SU-DHL-6 (cell line): ENCODE measurements at regions not wholly inside any gene's neighbourhood (a gene's known extent, or its start where the extent isn't known, plus 50 kb on each side); places are given as distances from the start of the nearest gene placed in this dataset.
"Not testable (repeated sequence)": the region's sequence is repeated elsewhere in the genome, so short reads cannot be mapped to it uniquely, and the experiment has no call there.

ENCODE experiments used
- H2AFZ ChIP-seq: fragments of 200-600 bp; sonication (generic); 2 replicates; pipeline ENCODE4 v1.6.1; 2014; ENCODE audit warnings: low read depth, mild to moderate bottlenecking, moderate library complexity, mixed read lengths, antibody characterized with exemption, low read length; ENCODE audit not compliant: severe bottlenecking
- H3F3A ChIP-seq: fragments of 200-600 bp; shearing (Covaris generic); 2 replicates; pipeline ENCODE4 v1.6.0; 2016; ENCODE audit warnings: antibody characterized with exemption, mild to moderate bottlenecking; ENCODE audit not compliant: insufficient read depth
- H3K27ac ChIP-seq: fragments of 200-600 bp; sonication (generic); 2 replicates; pipeline ENCODE4 v1.5.1; 2016; ENCODE audit warnings: low read depth, mild to moderate bottlenecking, low read length, moderate library complexity, mixed read lengths
- H3K27me3 ChIP-seq: fragments of 200-600 bp; sonication (generic), shearing (Covaris generic); 2 replicates; pipeline ENCODE4 v1.6.0; 2014; ENCODE audit warnings: mild to moderate bottlenecking, low read length
- H3K36me3 ChIP-seq: fragments of 200-600 bp; sonication (generic); 2 replicates; pipeline ENCODE4 v1.6.1; 2014; ENCODE audit warnings: mild to moderate bottlenecking, low read length, mixed read lengths
- H3K4me2 ChIP-seq: fragments of 300-600, 200-600 bp; shearing (Covaris generic), sonication (generic); 2 replicates; pipeline ENCODE4 v1.6.0; 2014; ENCODE audit warnings: low read length, low read depth, mild to moderate bottlenecking; ENCODE audit not compliant: poor library complexity, severe bottlenecking
- H3K4me3 ChIP-seq: fragments of 200-600 bp; sonication (generic); 2 replicates; pipeline ENCODE4 v1.5.1; 2014; ENCODE audit warnings: antibody characterized with exemption, low read length, mild to moderate bottlenecking, mixed read lengths; ENCODE audit not compliant: insufficient read depth, poor library complexity, severe bottlenecking
- H3K79me2 ChIP-seq: fragments of 200-600 bp; sonication (generic); 2 replicates; pipeline ENCODE4 v1.6.1; 2014; ENCODE audit warnings: mild to moderate bottlenecking, low read length, moderate library complexity; ENCODE audit not compliant: insufficient read depth
- H3K9ac ChIP-seq: fragments of 200-600 bp; sonication (generic); 2 replicates; pipeline ENCODE4 v1.7.0; 2014; ENCODE audit warnings: mild to moderate bottlenecking, low read length
- H3K9me2 ChIP-seq: fragments of 200-600 bp; sonication (generic); replicated peaks from 2 replicates; pipeline ENCODE4 v1.6.1; 2014; ENCODE audit warnings: low read length; ENCODE audit not compliant: insufficient read depth
- H3K9me3 ChIP-seq: fragments of 200-600 bp; sonication (generic); 2 replicates; pipeline ENCODE4 v1.6.1; 2014; ENCODE audit warnings: low read length, mixed read lengths; ENCODE audit not compliant: insufficient read depth
- H4K20me1 ChIP-seq: fragments of 200-600 bp; sonication (generic); 2 replicates; pipeline ENCODE4 v1.6.1; 2014; ENCODE audit warnings: low read depth, mild to moderate bottlenecking, antibody characterized with exemption, low read length, moderate library complexity, mixed read lengths
- CTCF ChIP-seq: fragments of 200-600 bp; sonication (generic); IDR thresholded peaks from one replicate; pipeline ENCODE4 v1.5.1; 2017; ENCODE audit warnings: antibody characterized with exemption, mild to moderate bottlenecking, low read length, moderate library complexity; ENCODE audit not compliant: insufficient read depth, poor library complexity, severe bottlenecking
- EZH2phosphoT487 ChIP-seq: fragments of 200-600 bp; sonication (generic), shearing (Covaris generic); conservative IDR thresholded peaks from 2 replicates; pipeline ENCODE4 v1.6.1; 2018; ENCODE audit warnings: mild to moderate bottlenecking, antibody characterized with exemption, low read length, moderate library complexity, mixed read lengths

- no peak overlapping the region for H3K27ac ChIP-seq
- no peak overlapping the region for H2AFZ ChIP-seq
- TF ChIP-seq CTCF, result no peak
- no peak for TF ChIP-seq EZH2phosphoT487
These were observed 213.5 kb upstream of the IRF2BP2 start for GRCh38 chr1:234823191-234824176.

DNA sequence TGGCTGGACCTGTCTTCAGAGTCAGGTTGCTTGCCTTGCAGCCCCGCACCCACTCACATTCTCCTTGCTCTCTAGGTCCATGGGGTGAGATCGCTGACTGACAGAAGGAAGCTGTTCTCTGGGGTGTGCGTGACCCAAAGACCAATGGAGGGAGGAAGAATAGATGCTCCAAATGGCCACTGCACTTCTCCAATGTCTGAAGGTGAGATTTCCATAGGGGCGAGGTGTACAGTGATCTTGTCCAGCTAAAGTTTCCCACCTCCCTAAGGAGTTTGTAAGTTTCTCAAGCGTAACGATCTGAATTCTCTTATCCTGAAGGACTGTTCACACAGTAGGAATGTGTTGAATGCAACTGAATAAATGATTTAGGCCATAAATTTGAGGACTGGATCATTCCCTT is 211.9 kb upstream of the IRF2BP2 start:
- Histone ChIP-seq H3F3A (no peaks in the 10 kb centered on the region), H3K9ac (no peak overlapping the region), H3K27ac (no peak overlapping the region), H3K36me3 (no peaks in the 10 kb centered on the region), H3K4me3 (no peak overlapping the region), H4K20me1 (no peaks in the 10 kb centered on the region), H3K27me3 (no peaks in the 10 kb centered on the region), H3K9me2 (no peaks in the 10 kb centered on the region), H3K4me2 (no peak overlapping the region), H3K9me3 (no peaks in the 10 kb centered on the region), H2AFZ (no peak overlapping the region), H3K79me2 (no peaks in the 10 kb centered on the region)
- TF ChIP-seq EZH2phosphoT487, result no peak
- no peak for TF ChIP-seq CTCF

More at GRCh38 chr1:234823191-234824176, 213.5 kb upstream of the IRF2BP2 start:
- Histone ChIP-seq H3K9me2 (no peaks in the 10 kb centered on the region), H3K9ac (no peak overlapping the region), H3K79me2 (no peaks in the 10 kb centered on the region), H3K9me3 (no peaks in the 10 kb centered on the region), H3K4me2 (no peak overlapping the region), H3K27me3 (no peaks in the 10 kb centered on the region), H3K36me3 (no peaks in the 10 kb centered on the region), H3F3A (no peaks in the 10 kb centered on the region), H3K4me3 (no peak overlapping the region), H4K20me1 (no peaks in the 10 kb centered on the region)

GRCh38 chr1:234820597-234820996 is 210.6 kb upstream of the IRF2BP2 start:
- TF ChIP-seq EZH2phosphoT487, result no peak
- TF ChIP-seq CTCF, result no peak
- no peaks in the 10 kb centered on the region for H3K27me3 ChIP-seq
- no peak overlapping the region for H2AFZ ChIP-seq
- H3K9me3 ChIP-seq, result no peaks in the 10 kb centered on the region
- no peak overlapping the region for H3K4me3 ChIP-seq
- no peaks in the 10 kb centered on the region for H3K36me3 ChIP-seq
- H3K9me2 ChIP-seq, result no peaks in the 10 kb centered on the region
- no peaks in the 10 kb centered on the region for H3K79me2 ChIP-seq
- H4K20me1 ChIP-seq, result no peaks in the 10 kb centered on the region
- H3K9ac ChIP-seq, result no peak overlapping the region
- no peak overlapping the region for H3K4me2 ChIP-seq
- no peaks in the 10 kb centered on the region for H3F3A ChIP-seq
- no peak overlapping the region for H3K27ac ChIP-seq

GRCh38 chr1:234819845-234820244 is 209.9 kb upstream of the IRF2BP2 start:
- not testable (repeated sequence) for H3K27me3 ChIP-seq, H3K4me2 ChIP-seq

GRCh38 chr1:234818040-234818387 is 208.0 kb upstream of the IRF2BP2 start:
- not testable (repeated sequence) for H3K9ac ChIP-seq, H3K27me3 ChIP-seq, H3K36me3 ChIP-seq, H3F3A ChIP-seq, H3K9me3 ChIP-seq, H2AFZ ChIP-seq, H3K27ac ChIP-seq, H4K20me1 ChIP-seq, H3K4me2 ChIP-seq, H3K9me2 ChIP-seq, H3K4me3 ChIP-seq, H3K79me2 ChIP-seq

More at GRCh38 chr1:234819845-234820244, 209.9 kb upstream of the IRF2BP2 start:
- H3K4me3 ChIP-seq, H3K27ac ChIP-seq, H3K79me2 ChIP-seq, H3K9me3 ChIP-seq, H2AFZ ChIP-seq, H4K20me1 ChIP-seq, H3F3A ChIP-seq, H3K9me2 ChIP-seq, H3K36me3 ChIP-seq, H3K9ac ChIP-seq: not testable (repeated sequence)
